HEK293T (cell line): ENCODE measurements at regions not wholly inside any gene's neighbourhood (a gene's known extent, or its start where the extent isn't known, plus 50 kb on each side); places are given as distances from the start of the nearest gene placed in this dataset.

Experiments
- CTCF ChIA-PET: fragments of 350-600 bp; formaldehyde crosslinking; extraction: SDS; loops from one replicate; lab custom pipeline; 2021; ENCODE audit warnings: antibody characterized with exemption, inconsistent platforms; lab: Yijun Ruan, JAX
- POLR2A ChIA-PET: fragments of 350-600 bp; formaldehyde crosslinking; extraction: SDS; loops from one replicate; lab custom pipeline; 2020; ENCODE audit warnings: antibody characterized with exemption, inconsistent platforms; lab: Yijun Ruan, JAX
- DNase-seq: peaks from one replicate; pipeline ENCODE4 v3.0.0; 2012; ENCODE audit warnings: mixed read lengths; ENCODE audit errors: extremely low spot score
- ARNT ChIP-seq: fragments of 450-650 bp; IDR thresholded peaks from 2 replicates; pipeline ENCODE4 v1.6.1; 2017; ENCODE audit warnings: mild to moderate bottlenecking
- BHLHE40 ChIP-seq: fragments of 450-650 bp; IDR thresholded peaks from 2 replicates; pipeline ENCODE4 v1.6.1; 2016; ENCODE audit warnings: mild to moderate bottlenecking, moderate library complexity, borderline replicate concordance
- CTBP1 ChIP-seq: fragments of 450-650 bp; IDR thresholded peaks from 2 replicates; pipeline ENCODE4 v1.6.1; 2016; ENCODE audit warnings: borderline replicate concordance
- ELF4 ChIP-seq: fragments of 450-650 bp; IDR thresholded peaks from 2 replicates; pipeline ENCODE4 v1.6.1; 2017; ENCODE audit warnings: antibody characterized with exemption
- FOXA1 ChIP-seq: fragments of 450-650 bp; IDR thresholded peaks from 2 replicates; pipeline ENCODE4 v1.6.1; 2016; ENCODE audit warnings: mild to moderate bottlenecking
- FOXK2 ChIP-seq: fragments of 450-650 bp; IDR thresholded peaks from 2 replicates; pipeline ENCODE4 v1.6.1; 2016; ENCODE audit warnings: mild to moderate bottlenecking
- FOXM1 ChIP-seq: fragments of 450-650 bp; IDR thresholded peaks from 2 replicates; pipeline ENCODE4 v1.6.1; 2017; ENCODE audit warnings: mild to moderate bottlenecking, borderline replicate concordance
- HDGF ChIP-seq: fragments of 450-650 bp; IDR thresholded peaks from 2 replicates; pipeline ENCODE4 v1.6.1; 2017; ENCODE audit warnings: antibody characterized with exemption, borderline replicate concordance
- L3MBTL2 ChIP-seq: fragments of 450-650 bp; conservative IDR thresholded peaks from 2 replicates; pipeline ENCODE4 v1.6.1; 2016; ENCODE audit warnings: mild to moderate bottlenecking
- LEF1 ChIP-seq: fragments of 450-650 bp; IDR thresholded peaks from 2 replicates; pipeline ENCODE4 v1.6.1; 2017; ENCODE audit warnings: mild to moderate bottlenecking, borderline replicate concordance
- NFRKB ChIP-seq: fragments of 450-650 bp; IDR thresholded peaks from 2 replicates; pipeline ENCODE4 v1.6.1; 2016; ENCODE audit warnings: mild to moderate bottlenecking, moderate library complexity
- PKNOX1 ChIP-seq: fragments of 450-650 bp; IDR thresholded peaks from 2 replicates; pipeline ENCODE4 v1.6.1; 2016
- SP1 ChIP-seq: fragments of 450-650 bp; IDR thresholded peaks from 2 replicates; pipeline ENCODE4 v1.6.1; 2017
- SUZ12 ChIP-seq: fragments of 450-650 bp; IDR thresholded peaks from 2 replicates; pipeline ENCODE4 v1.6.1; 2016; ENCODE audit warnings: mild to moderate bottlenecking
- TARDBP ChIP-seq: fragments of 450-650 bp; IDR thresholded peaks from 2 replicates; pipeline ENCODE4 v1.6.1; 2016
- ZNF384 ChIP-seq: fragments of 450-650 bp; IDR thresholded peaks from 2 replicates; pipeline ENCODE4 v1.6.1; 2016

GRCh38 chr18:60319129-60319528 lies 53.4 kb downstream of the MC4R start:
- ChIA-PET POLR2A (no interaction called here), CTCF (no interaction called here)
- DNase-seq = no peak
- no peak for TF ChIP-seq TARDBP
- no peak for TF ChIP-seq FOXK2
- TF ChIP-seq CTBP1 = no peak
- no peak for TF ChIP-seq LEF1
- TF ChIP-seq ZNF384 = no peak
- TF ChIP-seq PKNOX1 = no peak
- no peak for TF ChIP-seq FOXM1
- no peak for TF ChIP-seq SP1
- no peak for TF ChIP-seq SUZ12
- TF ChIP-seq ELF4 = no peak
- TF ChIP-seq FOXA1 = no peak
- TF ChIP-seq NFRKB = no peak
- no peak for TF ChIP-seq BHLHE40
- no peak for TF ChIP-seq L3MBTL2

GRCh38 chr18:60311676-60312360 lies 60.8 kb downstream of the MC4R start:
- TF ChIP-seq LEF1 = no peak
- no peak for TF ChIP-seq TARDBP
- CTCF ChIA-PET = no interaction called here
- POLR2A ChIA-PET = no interaction called here
- no peak for DNase-seq

GRCh38 chr18:60295674-60296073 lies 76.9 kb downstream of the MC4R start:
- no peak for DNase-seq
- POLR2A ChIA-PET = no interaction called here
- CTCF ChIA-PET = interaction anchor here (0.6 kb wide), 1 partner anchor 722 kb away, joined by 4 read pairs; no protein-coding TSS in a partner anchor
- TF ChIP-seq ELF4 (no peak), FOXK2 (no peak), L3MBTL2 (no peak), LEF1 (no peak), NFRKB (no peak), SUZ12 (no peak), HDGF (no peak), PKNOX1 (no peak), TARDBP (no peak)

GRCh38 chr18:60292186-60292585 lies 80.4 kb downstream of the MC4R start:
- DNase-seq = no peak
- ChIA-PET POLR2A (no interaction called here), CTCF (no interaction called here)
- TF ChIP-seq TARDBP = no peak
- no peak for TF ChIP-seq LEF1
- no peak for TF ChIP-seq FOXM1

GRCh38 chr18:60279391-60279790 lies 93.2 kb downstream of the MC4R start:
- DNase-seq = no peak
- ChIA-PET POLR2A (no interaction called here), CTCF (no interaction called here)
- no peak for TF ChIP-seq ZNF384

- no peak for DNase-seq
- POLR2A ChIA-PET = no interaction called here
- CTCF ChIA-PET = no interaction called here
- no peak for TF ChIP-seq HDGF
- TF ChIP-seq PKNOX1 = no peak
- no peak for TF ChIP-seq SP1
- TF ChIP-seq SUZ12 = no peak
- no peak for TF ChIP-seq BHLHE40
- no peak for TF ChIP-seq FOXM1
- TF ChIP-seq L3MBTL2 = no peak
- no peak for TF ChIP-seq ZNF384
- TF ChIP-seq CTBP1 = no peak
- TF ChIP-seq LEF1 = no peak
- no peak for TF ChIP-seq ARNT
- no peak for TF ChIP-seq TARDBP
- no peak for TF ChIP-seq FOXA1
- no peak for TF ChIP-seq NFRKB
- TF ChIP-seq FOXK2 = no peak
- no peak for TF ChIP-seq ELF4
Observed at GRCh38 chr18:60277855-60278480, 94.6 kb downstream of the MC4R start.
